ENCODE measurements at regions not wholly inside any gene's neighbourhood (a gene's known extent, or its start where the extent isn't known, plus 50 kb on each side); places are given as distances from the start of the nearest gene placed in this dataset.

DNA sequence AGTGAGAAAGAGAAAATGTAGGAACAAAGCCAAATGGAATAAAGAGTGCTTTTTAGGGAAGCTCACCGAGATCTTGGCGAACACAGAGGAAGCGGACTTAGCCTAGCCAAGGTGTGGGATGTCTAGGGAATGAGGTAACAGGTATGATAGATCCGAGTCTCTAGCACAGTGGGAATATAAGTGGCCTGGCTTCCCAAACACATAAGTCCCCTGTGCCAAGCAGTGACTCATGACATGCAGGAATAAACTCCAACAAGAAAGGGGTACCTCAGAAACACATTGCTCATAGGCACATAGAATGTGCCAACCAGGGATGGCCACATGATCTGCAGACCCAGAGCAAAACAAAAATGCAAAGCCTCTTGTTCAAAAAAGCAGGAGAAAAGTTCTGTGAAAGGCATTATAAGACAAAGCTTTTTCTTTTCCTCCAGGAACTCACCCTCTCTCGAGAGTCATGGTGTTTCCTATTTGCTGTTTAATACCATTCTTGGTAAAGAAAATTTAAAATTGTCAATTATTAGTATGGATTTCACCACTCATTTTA is 542.5 kb downstream of the GATA3 start:
- H3K4me1 ChIP-seq (ENCODE audit: control insufficient read depth, insufficient read depth, low read length, poor library complexity, severe bottlenecking): no peaks in the 10 kb centered on the region
- H3K9me3 ChIP-seq (ENCODE audit: control insufficient read depth in 2 of 2, low read length in 2 of 2): no peaks in the 10 kb centered on the region
- H3K4me3 Mint-ChIP-seq: no peak overlapping the region
- no peaks in the 10 kb centered on the region for H3K27me3 Mint-ChIP-seq
- no peaks in the 10 kb centered on the region for H3K36me3 ChIP-seq (ENCODE audit: control insufficient read depth, insufficient read depth, low read length)
- no peaks in the 10 kb centered on the region for H3K36me3 Mint-ChIP-seq
- H3K9me3 Mint-ChIP-seq: no peaks in the 10 kb centered on the region
- H3K27ac Mint-ChIP-seq: no peak overlapping the region
- ATAC-seq (ENCODE audit: low read depth in 2 of 2) (no peak), DNase-seq (no peak)
- no peaks in the 10 kb centered on the region for H3K27me3 ChIP-seq (ENCODE audit: control insufficient read depth, insufficient read depth, low read length)
- H3K27ac ChIP-seq (ENCODE audit: insufficient read depth, low read length, poor library complexity, severe bottlenecking): no peak overlapping the region
- no peaks in the 10 kb centered on the region for H3K4me1 Mint-ChIP-seq
- H3K4me3 ChIP-seq (ENCODE audit: low read depth, low read length): no peak overlapping the region

DNA sequence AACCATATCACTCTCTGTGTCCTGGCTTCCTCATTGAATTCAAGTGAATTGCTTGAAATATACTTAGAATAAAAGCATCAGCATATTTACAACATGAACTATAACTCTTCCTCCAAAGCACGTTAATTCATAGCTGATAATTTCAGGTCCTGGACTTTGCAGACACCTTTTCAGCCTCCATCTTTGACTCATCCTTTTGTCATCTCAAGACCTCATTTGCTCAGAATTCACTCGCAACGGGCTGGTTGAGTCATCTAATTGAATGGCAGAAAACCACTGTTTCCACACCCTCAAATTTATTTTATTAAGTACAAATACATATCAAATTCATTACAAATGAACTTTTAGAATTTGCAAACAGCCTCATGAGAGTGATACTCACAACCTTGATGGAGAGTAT is 545.7 kb downstream of the GATA3 start:
- H3K4me1 ChIP-seq (ENCODE audit: control insufficient read depth, insufficient read depth, low read length, poor library complexity, severe bottlenecking): no peaks in the 10 kb centered on the region
- Mint-ChIP-seq H3K27me3 (no peaks in the 10 kb centered on the region), H3K9me3 (peaks cover 0 to 5% (median 3%) of the 10 kb centered on the region in 7 donors), H3K4me1 (no peaks in the 10 kb centered on the region), H3K4me3 (no peak overlapping the region), H3K36me3 (no peaks in the 10 kb centered on the region), H3K27ac (no peak overlapping the region)
- no peak overlapping the region for H3K27ac ChIP-seq (ENCODE audit: insufficient read depth, low read length, poor library complexity, severe bottlenecking)
- H3K27me3 ChIP-seq (ENCODE audit: control insufficient read depth, insufficient read depth, low read length): peaks cover 3% of the 10 kb centered on the region
- no peaks in the 10 kb centered on the region for H3K36me3 ChIP-seq (ENCODE audit: control insufficient read depth, insufficient read depth, low read length)
- peaks cover 3 to 6% of the 10 kb centered on the region in 2 experiments for H3K9me3 ChIP-seq (ENCODE audit: control insufficient read depth in 2 of 2, low read length in 2 of 2)
- no peak for DNase-seq
- no peak for ATAC-seq (ENCODE audit: low read depth in 2 of 2)
- no peak overlapping the region for H3K4me3 ChIP-seq (ENCODE audit: low read depth, low read length)

DNA sequence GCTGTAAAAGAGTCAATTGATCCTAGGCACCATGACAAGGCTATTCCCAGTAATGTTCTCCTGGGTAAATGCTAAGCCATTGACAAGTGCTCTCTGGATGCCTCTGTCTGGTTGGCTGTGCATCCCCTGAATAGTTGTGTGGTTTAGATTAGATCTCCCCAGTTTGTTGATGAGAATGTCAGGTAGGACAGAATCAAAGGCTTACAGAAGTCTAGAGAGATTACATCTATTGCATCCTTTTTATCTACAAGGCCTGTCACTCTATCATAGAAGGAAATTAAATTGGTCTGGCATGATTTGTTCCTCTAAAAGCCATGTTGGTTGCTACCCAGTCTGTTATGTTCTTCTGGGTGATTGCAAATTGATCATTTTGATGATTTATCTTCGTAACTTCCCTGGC is 548.3 kb downstream of the GATA3 start:
- H3K4me1 ChIP-seq (ENCODE audit: control insufficient read depth, insufficient read depth, low read length, poor library complexity, severe bottlenecking): no peaks in the 10 kb centered on the region
- H3K4me3 ChIP-seq (ENCODE audit: low read depth, low read length): no peak overlapping the region
- no peak for DNase-seq
- Mint-ChIP-seq H3K9me3 (peaks cover 0 to 18% (median 5%) of the 10 kb centered on the region in 7 donors), H3K4me3 (no peak overlapping the region), H3K36me3 (no peaks in the 10 kb centered on the region), H3K27ac (no peak overlapping the region), H3K4me1 (no peaks in the 10 kb centered on the region), H3K27me3 (no peaks in the 10 kb centered on the region)
- H3K9me3 ChIP-seq (ENCODE audit: control insufficient read depth in 2 of 2, low read length in 2 of 2): peaks cover 9 to 14% of the 10 kb centered on the region in 2 experiments
- peaks cover 3% of the 10 kb centered on the region for H3K27me3 ChIP-seq (ENCODE audit: control insufficient read depth, insufficient read depth, low read length)
- no peak overlapping the region for H3K27ac ChIP-seq (ENCODE audit: insufficient read depth, low read length, poor library complexity, severe bottlenecking)
- no peak for ATAC-seq (ENCODE audit: low read depth in 2 of 2)
- no peaks in the 10 kb centered on the region for H3K36me3 ChIP-seq (ENCODE audit: control insufficient read depth, insufficient read depth, low read length)

DNA sequence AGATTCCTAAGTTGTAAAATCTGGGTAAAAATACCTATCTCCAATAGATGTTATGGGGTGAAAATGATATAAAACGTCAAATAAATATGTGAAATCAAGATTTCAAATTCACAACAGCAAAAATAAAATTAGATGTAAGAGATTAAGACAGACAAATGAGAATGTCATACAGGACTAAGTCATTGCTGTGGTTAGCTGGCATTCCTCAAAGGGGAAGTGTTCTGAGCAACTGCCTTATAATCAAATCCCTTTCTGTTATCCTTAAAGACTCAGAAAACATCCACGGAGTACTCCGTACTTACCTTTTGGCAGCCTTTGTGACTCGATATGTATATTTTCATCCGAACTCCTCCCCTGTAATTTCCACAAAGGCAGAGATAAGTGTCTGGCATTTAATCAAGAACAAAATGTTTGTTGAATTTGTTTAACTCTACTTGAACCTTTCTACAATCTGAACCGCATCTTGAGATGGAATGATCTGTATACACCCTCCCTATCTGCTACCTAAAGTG is 559.6 kb downstream of the GATA3 start:
- H3K9me3 Mint-ChIP-seq: peaks cover 3 to 11% (median 5%) of the 10 kb centered on the region in 7 donors
- Histone ChIP-seq H3K27ac (ENCODE audit: insufficient read depth, low read length, poor library complexity, severe bottlenecking) (no peak overlapping the region), H3K9me3 (ENCODE audit: control insufficient read depth in 2 of 2, low read length in 2 of 2) (peaks cover 0 to 3% of the 10 kb centered on the region in 2 experiments), H3K4me3 (ENCODE audit: low read depth, low read length) (no peak overlapping the region), H3K27me3 (ENCODE audit: control insufficient read depth, insufficient read depth, low read length) (no peaks in the 10 kb centered on the region), H3K36me3 (ENCODE audit: control insufficient read depth, insufficient read depth, low read length) (no peaks in the 10 kb centered on the region), H3K4me1 (ENCODE audit: control insufficient read depth, insufficient read depth, low read length, poor library complexity, severe bottlenecking) (no peaks in the 10 kb centered on the region)
- peaks cover 0 to 6% (median 0%) of the 10 kb centered on the region in 4 donors for H3K4me1 Mint-ChIP-seq
- H3K4me3 Mint-ChIP-seq: no peak overlapping the region
- peaks cover 15% of the 10 kb centered on the region for H3K27me3 Mint-ChIP-seq
- no peak for ATAC-seq (ENCODE audit: low read depth in 2 of 2)
- DNase-seq: no peak
- H3K36me3 Mint-ChIP-seq: no peaks in the 10 kb centered on the region
- no peak overlapping the region for H3K27ac Mint-ChIP-seq

DNA sequence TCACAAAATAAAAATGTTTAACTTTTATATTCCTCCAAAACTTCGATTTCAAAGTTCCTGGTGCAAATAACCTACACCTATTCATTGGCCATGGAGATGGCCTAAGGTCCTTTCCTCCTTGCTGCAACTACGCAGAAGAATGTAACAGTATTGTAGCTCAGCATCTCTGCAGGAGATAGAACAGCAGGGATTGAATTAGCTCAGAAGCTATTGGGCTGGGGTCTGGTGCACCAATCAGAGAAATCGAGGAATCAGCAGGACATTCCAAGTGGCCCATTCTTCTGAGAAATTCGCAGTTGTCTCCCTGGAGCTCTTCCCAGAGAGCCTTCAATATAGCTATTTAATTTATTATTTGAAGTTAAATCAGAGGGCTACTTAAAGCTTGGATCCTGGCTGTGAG is 560.6 kb downstream of the GATA3 start:
- H3K9me3 Mint-ChIP-seq: peaks cover 0 to 8% (median 5%) of the 10 kb centered on the region in 7 donors
- H3K4me1 Mint-ChIP-seq: peaks cover 0 to 6% (median 0%) of the 10 kb centered on the region in 4 donors
- DNase-seq (no peak), ATAC-seq (ENCODE audit: low read depth in 2 of 2) (no peak)
- peaks cover 0 to 3% of the 10 kb centered on the region in 2 experiments for H3K9me3 ChIP-seq (ENCODE audit: control insufficient read depth in 2 of 2, low read length in 2 of 2)
- H3K27me3 Mint-ChIP-seq: peaks cover 11% of the 10 kb centered on the region
- H3K27ac ChIP-seq (ENCODE audit: insufficient read depth, low read length, poor library complexity, severe bottlenecking): no peak overlapping the region
- H3K4me3 ChIP-seq (ENCODE audit: low read depth, low read length): no peak overlapping the region
- H3K27ac Mint-ChIP-seq: no peak overlapping the region
- H3K4me1 ChIP-seq (ENCODE audit: control insufficient read depth, insufficient read depth, low read length, poor library complexity, severe bottlenecking): no peaks in the 10 kb centered on the region
- H3K36me3 ChIP-seq (ENCODE audit: control insufficient read depth, insufficient read depth, low read length): no peaks in the 10 kb centered on the region
- H3K36me3 Mint-ChIP-seq: no peaks in the 10 kb centered on the region
- H3K4me3 Mint-ChIP-seq: no peak overlapping the region
- no peaks in the 10 kb centered on the region for H3K27me3 ChIP-seq (ENCODE audit: control insufficient read depth, insufficient read depth, low read length)

DNA sequence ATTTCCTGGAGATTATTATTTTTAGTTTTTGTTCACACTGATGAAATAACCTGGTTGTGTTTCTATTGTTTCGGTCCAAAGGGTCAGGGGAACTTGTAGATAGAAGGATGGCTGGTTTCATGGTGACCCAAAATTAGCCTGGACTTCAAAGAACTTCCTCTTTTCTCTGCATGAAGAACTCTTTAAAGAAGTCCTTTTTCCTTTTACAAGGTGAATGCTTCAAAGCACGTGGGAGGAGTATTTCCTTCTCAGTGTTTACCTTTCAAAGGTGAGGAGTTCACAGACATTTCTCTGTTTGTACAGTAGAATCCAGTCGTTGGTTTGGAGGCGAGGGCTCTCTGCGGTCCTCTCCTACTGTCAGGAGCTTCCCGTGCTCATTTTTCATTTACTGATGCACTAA is 561.7 kb downstream of the GATA3 start:
- H3K4me3 Mint-ChIP-seq: peak overlapping the region in 1 of 4 donors; percentile 45
- peaks cover 0 to 6% (median 0%) of the 10 kb centered on the region in 4 donors for H3K4me1 Mint-ChIP-seq
- H3K36me3 Mint-ChIP-seq: no peaks in the 10 kb centered on the region
- Histone ChIP-seq H3K4me1 (ENCODE audit: control insufficient read depth, insufficient read depth, low read length, poor library complexity, severe bottlenecking) (no peaks in the 10 kb centered on the region), H3K36me3 (ENCODE audit: control insufficient read depth, insufficient read depth, low read length) (no peaks in the 10 kb centered on the region), H3K9me3 (ENCODE audit: control insufficient read depth in 2 of 2, low read length in 2 of 2) (peaks cover 0 to 3% of the 10 kb centered on the region in 2 experiments), H3K4me3 (ENCODE audit: low read depth, low read length) (no peak overlapping the region), H3K27ac (ENCODE audit: insufficient read depth, low read length, poor library complexity, severe bottlenecking) (no peak overlapping the region), H3K27me3 (ENCODE audit: control insufficient read depth, insufficient read depth, low read length) (no peaks in the 10 kb centered on the region)
- peaks cover 11% of the 10 kb centered on the region for H3K27me3 Mint-ChIP-seq
- DNase-seq (no peak), ATAC-seq (ENCODE audit: low read depth in 2 of 2) (no peak)
- peaks cover 0 to 8% (median 5%) of the 10 kb centered on the region in 7 donors for H3K9me3 Mint-ChIP-seq
- no peak overlapping the region for H3K27ac Mint-ChIP-seq

DNA sequence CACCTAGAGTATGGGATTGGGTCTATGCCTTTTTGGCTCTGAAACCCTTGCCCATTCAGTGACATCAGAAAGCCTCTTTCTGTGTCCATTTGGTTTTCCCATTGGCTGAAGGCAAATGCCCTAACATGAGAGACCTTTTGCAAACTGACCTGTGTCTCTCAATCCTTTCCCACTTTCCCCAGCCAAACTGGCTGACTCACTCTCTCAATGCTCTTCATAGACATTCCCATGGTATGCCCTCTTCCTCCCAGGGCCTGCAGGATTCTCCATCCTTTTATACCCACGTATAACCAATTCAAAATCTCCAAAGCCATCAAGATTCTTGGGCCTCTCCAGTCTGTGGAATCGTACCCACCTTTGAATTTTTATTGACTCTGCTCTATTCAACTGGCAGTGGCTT is 563.3 kb downstream of the GATA3 start:
- Histone ChIP-seq H3K9me3 (ENCODE audit: control insufficient read depth in 2 of 2, low read length in 2 of 2) (no peaks in the 10 kb centered on the region), H3K36me3 (ENCODE audit: control insufficient read depth, insufficient read depth, low read length) (no peaks in the 10 kb centered on the region), H3K27me3 (ENCODE audit: control insufficient read depth, insufficient read depth, low read length) (no peaks in the 10 kb centered on the region), H3K27ac (ENCODE audit: insufficient read depth, low read length, poor library complexity, severe bottlenecking) (no peak overlapping the region), H3K4me3 (ENCODE audit: low read depth, low read length) (no peak overlapping the region), H3K4me1 (ENCODE audit: control insufficient read depth, insufficient read depth, low read length, poor library complexity, severe bottlenecking) (no peaks in the 10 kb centered on the region)
- Mint-ChIP-seq H3K9me3 (peaks cover 0 to 6% (median 0%) of the 10 kb centered on the region in 7 donors), H3K27ac (no peak overlapping the region), H3K4me1 (peaks cover 0 to 6% (median 0%) of the 10 kb centered on the region in 4 donors), H3K27me3 (peaks cover 15% of the 10 kb centered on the region), H3K36me3 (no peaks in the 10 kb centered on the region), H3K4me3 (no peak overlapping the region)
- no peak for DNase-seq
- no peak for ATAC-seq (ENCODE audit: low read depth in 2 of 2)

DNA sequence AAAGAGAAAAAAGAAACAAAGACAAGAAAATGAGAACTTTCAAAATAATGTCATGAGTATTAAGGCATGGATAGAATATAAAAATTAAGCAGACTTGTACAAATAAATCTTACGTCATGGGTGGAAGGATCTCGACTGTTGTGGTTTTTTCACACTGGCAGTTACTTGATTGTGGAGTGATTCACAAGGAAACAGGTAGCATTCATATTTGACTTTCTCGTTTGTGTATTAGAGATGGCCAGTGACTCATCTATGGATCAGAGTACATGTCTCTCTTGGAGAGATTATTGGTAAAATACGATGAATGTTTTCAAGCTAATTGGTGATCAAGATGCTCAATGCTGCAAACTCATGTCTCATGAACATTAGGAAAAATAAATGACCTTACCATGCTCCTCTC is 564.3 kb downstream of the GATA3 start:
- Histone ChIP-seq H3K4me3 (ENCODE audit: low read depth, low read length) (no peak overlapping the region), H3K36me3 (ENCODE audit: control insufficient read depth, insufficient read depth, low read length) (no peaks in the 10 kb centered on the region), H3K27me3 (ENCODE audit: control insufficient read depth, insufficient read depth, low read length) (no peaks in the 10 kb centered on the region), H3K4me1 (ENCODE audit: control insufficient read depth, insufficient read depth, low read length, poor library complexity, severe bottlenecking) (no peaks in the 10 kb centered on the region), H3K27ac (ENCODE audit: insufficient read depth, low read length, poor library complexity, severe bottlenecking) (no peak overlapping the region), H3K9me3 (ENCODE audit: control insufficient read depth in 2 of 2, low read length in 2 of 2) (no peaks in the 10 kb centered on the region)
- Mint-ChIP-seq H3K27me3 (peaks cover 15% of the 10 kb centered on the region), H3K4me3 (no peak overlapping the region), H3K36me3 (no peaks in the 10 kb centered on the region), H3K9me3 (peaks cover 0 to 6% (median 0%) of the 10 kb centered on the region in 7 donors), H3K4me1 (peaks cover 0 to 6% (median 0%) of the 10 kb centered on the region in 4 donors), H3K27ac (no peak overlapping the region)
- DNase-seq: no peak
- ATAC-seq (ENCODE audit: low read depth in 2 of 2): no peak
